ENCODE measurements at regions not wholly inside any gene's neighbourhood (a gene's known extent, or its start where the extent isn't known, plus 50 kb on each side); places are given as distances from the start of the nearest gene placed in this dataset.

DNA sequence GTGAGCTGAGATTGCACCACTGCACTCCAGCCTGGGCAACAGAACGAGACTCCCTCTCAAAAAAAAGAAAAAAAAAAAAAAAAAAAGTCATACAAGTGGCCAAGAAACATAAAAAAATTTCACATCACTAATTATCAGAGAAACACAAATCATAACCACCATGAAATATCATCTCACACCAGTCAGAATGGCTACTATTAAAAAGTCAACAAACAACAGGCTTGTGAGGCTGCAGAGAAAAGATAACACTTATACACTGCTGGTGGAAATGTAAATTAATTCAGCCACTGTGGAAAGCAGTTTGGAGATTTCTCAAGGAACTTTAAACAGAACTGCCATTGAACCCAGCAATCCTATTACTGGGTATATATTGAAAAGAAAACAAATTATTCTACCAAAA lies 291.1 kb upstream of the MCTP2 start:
- TF ChIP-seq CTCF (IDR thresholded peaks at IDR 0.05; ENCODE audit: poor library complexity) (no peak), EZH2phosphoT487 (IDR thresholded peaks at IDR 0.05; ENCODE audit: low read depth, severe bottlenecking, unreplicated experiment) (no peak)

All from hepatocyte (in vitro differentiated cells).